A673 (cell line): ENCODE measurements at regions not wholly inside any gene's neighbourhood (a gene's known extent, or its start where the extent isn't known, plus 50 kb on each side); places are given as distances from the start of the nearest gene placed in this dataset.

Experiments
- CTCF ChIP-seq: fragments of 300-800, 200-600 bp; sonication (generic); conservative IDR thresholded peaks from 2 replicates; pipeline ENCODE4 v1.5.1; 2017; ENCODE audit warnings: low read depth, mild to moderate bottlenecking, antibody characterized with exemption, low read length, moderate library complexity, mixed read lengths
- EZH2 ChIP-seq: fragments of 200-600 bp; sonication (generic); IDR thresholded peaks from 2 replicates; pipeline ENCODE4 v1.6.1; 2017; ENCODE audit warnings: borderline replicate concordance, low read depth, mild to moderate bottlenecking, mixed read lengths, antibody characterized with exemption, low read length; ENCODE audit not compliant: poor library complexity, severe bottlenecking

GRCh38 chr1:8244304-8244703 is 73.6 kb upstream of the SLC45A1 start:
- TF ChIP-seq CTCF (no peak), EZH2 (no peak)
